ENCODE measurements at regions not wholly inside any gene's neighbourhood (a gene's known extent, or its start where the extent isn't known, plus 50 kb on each side); places are given as distances from the start of the nearest gene placed in this dataset.

- H3K9me3 Mint-ChIP-seq = peaks cover 9% of the 10 kb centered on the region
- H3K27me3 Mint-ChIP-seq = peaks cover 3% of the 10 kb centered on the region
- H3K4me1 Mint-ChIP-seq (ENCODE audit: low read depth) = no peaks in the 10 kb centered on the region
- H3K4me3 Mint-ChIP-seq = no peak overlapping the region
- H3K27ac Mint-ChIP-seq = no peak overlapping the region
- H3K36me3 Mint-ChIP-seq (ENCODE audit: low read depth) = no peaks in the 10 kb centered on the region
Measured at GRCh38 chr20:21809961-21810523, 104.6 kb downstream of the PAX1 start.

- Mint-ChIP-seq H3K4me3 (no peak overlapping the region), H3K9me3 (peaks cover 9% of the 10 kb centered on the region), H3K36me3 (ENCODE audit: low read depth) (no peaks in the 10 kb centered on the region), H3K27me3 (peaks cover 3% of the 10 kb centered on the region), H3K27ac (no peak overlapping the region), H3K4me1 (ENCODE audit: low read depth) (no peaks in the 10 kb centered on the region)
Measured at GRCh38 chr20:21808863-21809664, 103.6 kb downstream of the PAX1 start.

GRCh38 chr20:21808139-21808538, 102.7 kb downstream of the PAX1 start:
- Mint-ChIP-seq H3K4me1 (ENCODE audit: low read depth) (no peaks in the 10 kb centered on the region), H3K27me3 (peaks cover 3% of the 10 kb centered on the region), H3K9me3 (peaks cover 9% of the 10 kb centered on the region), H3K27ac (no peak overlapping the region), H3K4me3 (no peak overlapping the region), H3K36me3 (ENCODE audit: low read depth) (no peaks in the 10 kb centered on the region)

- Mint-ChIP-seq H3K36me3 (ENCODE audit: low read depth) (no peaks in the 10 kb centered on the region), H3K4me1 (ENCODE audit: low read depth) (no peaks in the 10 kb centered on the region), H3K9me3 (peaks cover 9% of the 10 kb centered on the region), H3K27me3 (peaks cover 3% of the 10 kb centered on the region), H3K4me3 (no peak overlapping the region), H3K27ac (no peak overlapping the region)
Measured at GRCh38 chr20:21804802-21805201, 99.3 kb downstream of the PAX1 start.

GRCh38 chr20:21801193-21801592, 95.7 kb downstream of the PAX1 start:
- Mint-ChIP-seq H3K4me1 (ENCODE audit: low read depth) (no peaks in the 10 kb centered on the region), H3K4me3 (no peak overlapping the region), H3K27me3 (no peaks in the 10 kb centered on the region), H3K27ac (no peak overlapping the region), H3K9me3 (peaks cover 4% of the 10 kb centered on the region), H3K36me3 (ENCODE audit: low read depth) (no peaks in the 10 kb centered on the region)

GRCh38 chr20:21798384-21798783, 92.9 kb downstream of the PAX1 start:
- no peaks in the 10 kb centered on the region for H3K4me1 Mint-ChIP-seq (ENCODE audit: low read depth)
- no peak overlapping the region for H3K4me3 Mint-ChIP-seq
- peaks cover 6% of the 10 kb centered on the region for H3K9me3 Mint-ChIP-seq
- H3K27me3 Mint-ChIP-seq = no peaks in the 10 kb centered on the region
- no peaks in the 10 kb centered on the region for H3K36me3 Mint-ChIP-seq (ENCODE audit: low read depth)
- no peak overlapping the region for H3K27ac Mint-ChIP-seq

GRCh38 chr20:21796059-21796458, 90.6 kb downstream of the PAX1 start:
- Mint-ChIP-seq H3K36me3 (ENCODE audit: low read depth) (no peaks in the 10 kb centered on the region), H3K4me1 (ENCODE audit: low read depth) (no peaks in the 10 kb centered on the region), H3K9me3 (peaks cover 8% of the 10 kb centered on the region), H3K4me3 (no peak overlapping the region), H3K27ac (no peak overlapping the region), H3K27me3 (no peaks in the 10 kb centered on the region)

- H3K27me3 Mint-ChIP-seq = no peaks in the 10 kb centered on the region
- H3K4me3 Mint-ChIP-seq = no peak overlapping the region
- H3K4me1 Mint-ChIP-seq (ENCODE audit: low read depth) = no peaks in the 10 kb centered on the region
- no peaks in the 10 kb centered on the region for H3K9me3 Mint-ChIP-seq
- H3K36me3 Mint-ChIP-seq (ENCODE audit: low read depth) = no peaks in the 10 kb centered on the region
- no peak overlapping the region for H3K27ac Mint-ChIP-seq
Measured at GRCh38 chr20:21788082-21788481, 82.6 kb downstream of the PAX1 start.

- no peaks in the 10 kb centered on the region for H3K36me3 Mint-ChIP-seq (ENCODE audit: low read depth)
- H3K27me3 Mint-ChIP-seq = peaks cover 3% of the 10 kb centered on the region
- H3K4me3 Mint-ChIP-seq = no peak overlapping the region
- H3K4me1 Mint-ChIP-seq (ENCODE audit: low read depth) = no peaks in the 10 kb centered on the region
- peaks cover 4% of the 10 kb centered on the region for H3K9me3 Mint-ChIP-seq
- no peak overlapping the region for H3K27ac Mint-ChIP-seq
Measured at GRCh38 chr20:21781446-21782075, 76.1 kb downstream of the PAX1 start.

GRCh38 chr20:21780528-21780927, 75.1 kb downstream of the PAX1 start:
- no peak overlapping the region for H3K4me3 Mint-ChIP-seq
- peaks cover 4% of the 10 kb centered on the region for H3K9me3 Mint-ChIP-seq
- peaks cover 3% of the 10 kb centered on the region for H3K27me3 Mint-ChIP-seq

More at GRCh38 chr20:21780528-21780927, 75.1 kb downstream of the PAX1 start:
- Mint-ChIP-seq H3K4me1 (ENCODE audit: low read depth) (no peaks in the 10 kb centered on the region), H3K27ac (no peak overlapping the region), H3K36me3 (ENCODE audit: low read depth) (no peaks in the 10 kb centered on the region)

All from stimulated activated naive CD8-positive, alpha-beta T cell treated with anti-CD3 and anti-CD28 coated beads, Interleukin-15, Interleukin-2, amounts not matched to agents 100 ng/mL and 50 ng/mL, for 24 hours (primary cell).